OCI-LY3 (cell line): ENCODE measurements at regions not wholly inside any gene's neighbourhood (a gene's known extent, or its start where the extent isn't known, plus 50 kb on each side); places are given as distances from the start of the nearest gene placed in this dataset.

Experiments
- EZH2phosphoT487 ChIP-seq: fragments of 200-600 bp; shearing (Covaris generic); IDR thresholded peaks from 2 replicates; pipeline ENCODE4 v1.6.1; 2018; ENCODE audit warnings: antibody characterized with exemption, mixed run types, low read depth
- TF ChIP-seq, protein P1 (sequence below): fragments of 200-600, 300-600 bp; sonication (generic); IDR thresholded peaks from 2 replicates; pipeline ENCODE4 v1.5.1; 2014; ENCODE audit warnings: antibody characterized with exemption, low read length, low read depth

DNA sequence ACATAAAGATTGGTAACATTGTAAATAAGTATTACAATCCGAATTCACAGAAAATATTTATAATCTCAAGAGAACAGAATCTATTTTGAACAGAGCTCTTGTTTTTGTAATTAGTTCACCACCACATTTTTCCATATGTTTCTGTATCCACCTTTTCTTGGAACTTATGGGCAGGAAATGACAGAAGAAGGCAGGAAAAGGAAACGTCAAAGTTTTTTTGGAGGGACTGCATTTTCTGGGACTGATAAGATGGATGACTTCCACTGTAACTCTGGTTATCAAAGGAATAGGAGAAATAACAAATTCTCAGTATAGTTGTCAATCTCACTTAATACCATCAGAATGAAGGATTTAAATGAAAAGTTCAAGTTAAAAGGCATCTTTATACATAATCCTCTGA lies 75.1 kb upstream of the SMNDC1 start:
- TF ChIP-seq, protein P1, sequence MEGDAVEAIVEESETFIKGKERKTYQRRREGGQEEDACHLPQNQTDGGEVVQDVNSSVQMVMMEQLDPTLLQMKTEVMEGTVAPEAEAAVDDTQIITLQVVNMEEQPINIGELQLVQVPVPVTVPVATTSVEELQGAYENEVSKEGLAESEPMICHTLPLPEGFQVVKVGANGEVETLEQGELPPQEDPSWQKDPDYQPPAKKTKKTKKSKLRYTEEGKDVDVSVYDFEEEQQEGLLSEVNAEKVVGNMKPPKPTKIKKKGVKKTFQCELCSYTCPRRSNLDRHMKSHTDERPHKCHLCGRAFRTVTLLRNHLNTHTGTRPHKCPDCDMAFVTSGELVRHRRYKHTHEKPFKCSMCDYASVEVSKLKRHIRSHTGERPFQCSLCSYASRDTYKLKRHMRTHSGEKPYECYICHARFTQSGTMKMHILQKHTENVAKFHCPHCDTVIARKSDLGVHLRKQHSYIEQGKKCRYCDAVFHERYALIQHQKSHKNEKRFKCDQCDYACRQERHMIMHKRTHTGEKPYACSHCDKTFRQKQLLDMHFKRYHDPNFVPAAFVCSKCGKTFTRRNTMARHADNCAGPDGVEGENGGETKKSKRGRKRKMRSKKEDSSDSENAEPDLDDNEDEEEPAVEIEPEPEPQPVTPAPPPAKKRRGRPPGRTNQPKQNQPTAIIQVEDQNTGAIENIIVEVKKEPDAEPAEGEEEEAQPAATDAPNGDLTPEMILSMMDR = no peak
- no peak for TF ChIP-seq EZH2phosphoT487
